ENCODE measurements at regions not wholly inside any gene's neighbourhood (a gene's known extent, or its start where the extent isn't known, plus 50 kb on each side); places are given as distances from the start of the nearest gene placed in this dataset.

GRCh38 chr1:18009055-18009454 lies 98.5 kb upstream of the IGSF21 start:
- Histone ChIP-seq H3K79me1 (ENCODE audit: low read depth, low read length) (no peaks in the 10 kb centered on the region), H3K9me3 (ENCODE audit: insufficient read depth in 2 of 2, low read depth in 1 of 2, low read length in 1 of 2) (no peaks in the 10 kb centered on the region; a peak in 1 of 4 replicates), H3K27ac (ENCODE audit: low read depth, low read length) (no peak overlapping the region), H3K4me1 (replicated peaks in 1 of 4; ENCODE audit: control insufficient read depth in 3 of 4, insufficient read depth in 4 of 4, low read length in 3 of 4) (peaks cover 5 to 10% (median 5%) of the 10 kb centered on the region in 4 experiments), H3K56ac (replicated peaks; ENCODE audit: insufficient read length, low read depth, low read length) (no peak overlapping the region), H3K23ac (ENCODE audit: insufficient read length) (no peak overlapping the region), H3K27me3 (replicated peaks in 1 of 4; ENCODE audit: control insufficient read depth in 3 of 4, extremely low read depth in 1 of 4, insufficient read depth in 3 of 4, low read length in 3 of 4) (no peaks in the 10 kb centered on the region; a peak in 2 of 7 replicates), H3K9ac (replicated peaks in 1 of 4; ENCODE audit: extremely low read depth in 1 of 4, low read depth in 3 of 4, low read length in 3 of 4) (no peak overlapping the region), H3K4ac (replicated peaks; ENCODE audit: insufficient read length, low read depth, low read length) (no peak overlapping the region), H4K8ac (ENCODE audit: extremely low read depth, insufficient read depth, low read length) (no peak overlapping the region), H3K18ac (ENCODE audit: extremely low read depth, low read length) (no peak overlapping the region), H3K23me2 (ENCODE audit: low read depth, low read length) (no peaks in the 10 kb centered on the region), H3K79me2 (ENCODE audit: control insufficient read depth in 1 of 2, insufficient read depth in 2 of 2, low read length in 2 of 2) (no peaks in the 10 kb centered on the region), H4K5ac (ENCODE audit: insufficient read length, low read depth, low read length) (no peak overlapping the region), H2AK5ac (ENCODE audit: low read depth, low read length) (no peak overlapping the region), H4K20me1 (replicated peaks in 1 of 2; ENCODE audit: control insufficient read depth in 1 of 2, insufficient read depth in 2 of 2, low read length in 2 of 2) (no peaks in the 10 kb centered on the region), H2BK5ac (ENCODE audit: low read depth, low read length) (no peak overlapping the region), H3K4me2 (ENCODE audit: insufficient read depth in 1 of 2, low read depth in 2 of 2, low read length in 2 of 2) (peak overlapping the region in 1 of 2 experiments; percentile 15; a peak in 1 of 4 replicates), H2BK12ac (ENCODE audit: low read depth, low read length) (no peak overlapping the region; the same call in 1 of the 2 replicates), H2BK20ac (ENCODE audit: low read length) (no peak overlapping the region; the same call in 1 of the 2 replicates), H2BK15ac (ENCODE audit: low read length) (no peak overlapping the region), H3K14ac (ENCODE audit: insufficient read length) (no peak overlapping the region), H3K36me3 (ENCODE audit: control insufficient read depth in 2 of 4, insufficient read depth in 4 of 4, low read length in 3 of 4) (no peaks in the 10 kb centered on the region), H3K4me3 (ENCODE audit: extremely low read depth in 1 of 4, insufficient read depth in 2 of 4, low read depth in 3 of 4, low read length in 4 of 4) (no peak overlapping the region), H2AFZ (ENCODE audit: low read length) (no peak overlapping the region), H4K91ac (replicated peaks; ENCODE audit: insufficient read length, low read length) (no peak overlapping the region), H2BK120ac (replicated peaks; ENCODE audit: low read depth, low read length) (no peak overlapping the region)
- 53% methylated on average over 5 of the region's 6 CpGs; no CpG with 5 or more reads in 1 of the 2 experiments for WGBS, 2 experiments (ENCODE audit: extremely low coverage in 1 of 2, insufficient coverage in 1 of 2, insufficient read length in 1 of 2, insufficient replicate concordance in 2 of 2, low coverage in 1 of 2, low lambda C conversion rate in 2 of 2, missing lambda C conversion rate in 1 of 2)
- CTCF ChIA-PET (ENCODE audit: partially characterized antibody): interaction anchor here (0.8 to 1.8 kb wide), 11 partner anchors 9 to 294 kb away, joined by 3 to 5 read pairs (median 3); no protein-coding TSS in a partner anchor
- POLR2A ChIA-PET (ENCODE audit: partially characterized antibody): no interaction called here
- DNase-seq (ENCODE audit: low read depth in 1 of 2, low spot score in 2 of 2) (no peak), FAIRE-seq (no peak)
- TF ChIP-seq RNF2 (IDR thresholded peaks at IDR 0.05; ENCODE audit: borderline replicate concordance, low read depth, low read length, missing control alignments, poor library complexity, severe bottlenecking) (no peak), NRF1 (IDR thresholded peaks at IDR 0.05; ENCODE audit: low read depth, low read length) (no peak), TCF12 (IDR thresholded peaks at IDR 0.05; ENCODE audit: low read depth, low read length) (no peak), CBX8 (IDR thresholded peaks at IDR 0.05; ENCODE audit: borderline replicate concordance, low read depth, low read length) (no peak), BACH1 (IDR thresholded peaks at IDR 0.05; ENCODE audit: low read length) (no peak), TAF7 (optimal IDR thresholded peaks at IDR 0.05; ENCODE audit: borderline replicate concordance, low read depth, low read length) (no peak), RXRA (IDR thresholded peaks at IDR 0.05; ENCODE audit: insufficient read depth, low read depth, low read length) (no peak), FOSL1 (IDR thresholded peaks at IDR 0.05; ENCODE audit: insufficient read depth, low read depth, low read length) (no peak), BRCA1 (IDR thresholded peaks at IDR 0.05; ENCODE audit: low read depth, low read length) (no peak)
